ENCODE measurements at regions not wholly inside any gene's neighbourhood (a gene's known extent, or its start where the extent isn't known, plus 50 kb on each side); places are given as distances from the start of the nearest gene placed in this dataset.

- intact Hi-C loops (cut with DNase I): no loop called here
- H3K4me1 ChIP-seq (replicated peaks in 1 of 2): no peaks in the 10 kb centered on the region
- no peaks in the 10 kb centered on the region for H3K36me3 ChIP-seq (replicated peaks in 1 of 2)
- TF ChIP-seq POLR2A (IDR thresholded peaks at IDR 0.05) (no peak), CTCF (IDR thresholded peaks at IDR 0.05) (no peak)
- H3K9me3 ChIP-seq (replicated peaks in 1 of 3): no peaks in the 10 kb centered on the region
- no peak overlapping the region for H3K27ac ChIP-seq
- no peak overlapping the region for H3K4me3 ChIP-seq
- no peaks in the 10 kb centered on the region for H3K27me3 ChIP-seq
- 46 to 65% (median 62%) methylated on average over 2 of the region's 2 CpGs for WGBS, 4 donors
- DNase-seq: no peak
These were observed 922.8 kb upstream of the ADGRL4 start for GRCh38 chr1:79929356-79929755.

GRCh38 chr1:79928901-79929300 lies 922.4 kb upstream of the ADGRL4 start:
- TF ChIP-seq POLR2A (IDR thresholded peaks at IDR 0.05) (no peak), CTCF (IDR thresholded peaks at IDR 0.05) (no peak)
- DNase-seq: no peak
- H3K4me3 ChIP-seq: no peak overlapping the region
- no peaks in the 10 kb centered on the region for H3K4me1 ChIP-seq (replicated peaks in 1 of 2)
- 48 to 70% (median 53%) methylated on average over 2 of the region's 2 CpGs for WGBS, 4 donors
- no peak overlapping the region for H3K27ac ChIP-seq
- no peaks in the 10 kb centered on the region for H3K9me3 ChIP-seq (replicated peaks in 1 of 3)
- H3K27me3 ChIP-seq: no peaks in the 10 kb centered on the region
- intact Hi-C loops (cut with DNase I): no loop called here
- H3K36me3 ChIP-seq (replicated peaks in 1 of 2): no peaks in the 10 kb centered on the region

- Histone ChIP-seq H3K4me3 (no peak overlapping the region), H3K36me3 (replicated peaks in 1 of 2) (no peaks in the 10 kb centered on the region), H3K4me1 (replicated peaks in 1 of 2) (no peaks in the 10 kb centered on the region), H3K27ac (no peak overlapping the region), H3K27me3 (no peaks in the 10 kb centered on the region), H3K9me3 (replicated peaks in 1 of 3) (no peaks in the 10 kb centered on the region)
- 50 to 85% (median 73%) methylated on average over 1 of the region's 1 CpG for WGBS, 4 donors
- DNase-seq: no peak
- TF ChIP-seq POLR2A (IDR thresholded peaks at IDR 0.05) (no peak), CTCF (IDR thresholded peaks at IDR 0.05) (no peak)
- intact Hi-C loops (cut with DNase I): no loop called here
These were observed 914.6 kb upstream of the ADGRL4 start for GRCh38 chr1:79920960-79921669.

GRCh38 chr1:79914896-79915295 lies 908.4 kb upstream of the ADGRL4 start:
- H3K4me1 ChIP-seq (replicated peaks in 1 of 2): no peaks in the 10 kb centered on the region
- TF ChIP-seq CTCF (IDR thresholded peaks at IDR 0.05) (no peak), POLR2A (IDR thresholded peaks at IDR 0.05) (no peak)
- H3K4me3 ChIP-seq: no peak overlapping the region
- H3K27me3 ChIP-seq: no peaks in the 10 kb centered on the region
- intact Hi-C loops (cut with DNase I): no loop called here
- H3K27ac ChIP-seq: no peak overlapping the region
- WGBS, 4 donors: 76 to 85% (median 79%) methylated on average over 1 of the region's 1 CpG
- no peak for DNase-seq
- H3K36me3 ChIP-seq (replicated peaks in 1 of 2): no peaks in the 10 kb centered on the region
- H3K9me3 ChIP-seq (replicated peaks in 1 of 3): no peaks in the 10 kb centered on the region

Measured in adrenal gland (tissue), 9 donors.